ENCODE measurements at regions not wholly inside any gene's neighbourhood (a gene's known extent, or its start where the extent isn't known, plus 50 kb on each side); places are given as distances from the start of the nearest gene placed in this dataset.
"Not testable (repeated sequence)": the region's sequence is repeated elsewhere in the genome, so short reads cannot be mapped to it uniquely, and the experiment has no call there.

- no peak for TF ChIP-seq ZBTB33 (IDR thresholded peaks at IDR 0.05)
- no peak for TF ChIP-seq FOXA1 (IDR thresholded peaks at IDR 0.05)
- TF ChIP-seq HNF4G (IDR thresholded peaks at IDR 0.05) = no peak
- no peak for TF ChIP-seq CTCF (IDR thresholded peaks at IDR 0.05; ENCODE audit: low read depth, low read length, missing input control)
- no peak for TF ChIP-seq ATF3 (IDR thresholded peaks at IDR 0.05)
- no peak for TF ChIP-seq GABPA (IDR thresholded peaks at IDR 0.05 in 1 of 2, conservative IDR thresholded peaks at IDR 0.05 in 1 of 2)
Observed at GRCh38 chr1:29999595-29999994, 723.8 kb downstream of the MATN1 start (continued).

- no peak for TF ChIP-seq NR2F2 (IDR thresholded peaks at IDR 0.05)
- TF ChIP-seq HNF4G (IDR thresholded peaks at IDR 0.05) = no peak
- TF ChIP-seq EGR1 (IDR thresholded peaks at IDR 0.05; ENCODE audit: low read depth in 2 of 2) = no peak
- TF ChIP-seq ZBTB33 (IDR thresholded peaks at IDR 0.05) = no peak
- no peak for TF ChIP-seq FOXA2 (IDR thresholded peaks at IDR 0.05)
- TF ChIP-seq YY1 (IDR thresholded peaks at IDR 0.05) = no peak
- no peak for TF ChIP-seq REST (IDR thresholded peaks at IDR 0.05)
- no peak for TF ChIP-seq RAD21 (IDR thresholded peaks at IDR 0.05)
- no peak for TF ChIP-seq ATF3 (IDR thresholded peaks at IDR 0.05)
- no peak for TF ChIP-seq SP1 (IDR thresholded peaks at IDR 0.05)
- TF ChIP-seq RXRA (IDR thresholded peaks at IDR 0.05) = no peak
- no peak for TF ChIP-seq JUND (IDR thresholded peaks at IDR 0.05)
- TF ChIP-seq TAF1 (conservative IDR thresholded peaks at IDR 0.05) = no peak
- TF ChIP-seq FOXA1 (IDR thresholded peaks at IDR 0.05) = no peak
- no peak for TF ChIP-seq GABPA (IDR thresholded peaks at IDR 0.05 in 1 of 2, conservative IDR thresholded peaks at IDR 0.05 in 1 of 2)
- TF ChIP-seq MAX (IDR thresholded peaks at IDR 0.05) = no peak
- TF ChIP-seq HNF4A (conservative IDR thresholded peaks at IDR 0.05) = no peak
- no peak for TF ChIP-seq CTCF (IDR thresholded peaks at IDR 0.05; ENCODE audit: low read depth, low read length, missing input control)
- WGBS = 81% methylated on average over 4 of the region's 4 CpGs
- no peak overlapping the region for H3K4me3 ChIP-seq (ENCODE audit: low read depth in 1 of 3, low read length in 3 of 3)
- no peak overlapping the region for H3K9ac ChIP-seq (ENCODE audit: low read depth in 1 of 2, low read length in 2 of 2)
- H3K4me1 ChIP-seq (ENCODE audit: control insufficient read depth in 4 of 4, insufficient read depth in 4 of 4, low read length in 3 of 4) = no peaks in the 10 kb centered on the region
- no peaks in the 10 kb centered on the region for H3K9me3 ChIP-seq (ENCODE audit: control insufficient read depth in 4 of 4, low read length in 3 of 4)
- H3K36me3 ChIP-seq (ENCODE audit: control insufficient read depth in 4 of 4, insufficient read depth in 3 of 4, low read depth in 1 of 4, low read length in 3 of 4) = no peaks in the 10 kb centered on the region
- H3K27ac ChIP-seq (ENCODE audit: low read depth in 1 of 2, low read length in 2 of 2) = no peak overlapping the region
- DNase-seq (ENCODE audit: low spot score) = no peak
- H3K27me3 ChIP-seq (ENCODE audit: control insufficient read depth in 4 of 4, insufficient read depth in 4 of 4, low read length in 3 of 4) = no peaks in the 10 kb centered on the region
Observed at GRCh38 chr1:29998686-29999085, 724.7 kb downstream of the MATN1 start.

GRCh38 chr1:29997818-29998217, 725.6 kb downstream of the MATN1 start:
- not testable (repeated sequence) for H3K27me3 ChIP-seq (ENCODE audit: control insufficient read depth in 4 of 4, insufficient read depth in 4 of 4, low read length in 3 of 4); H3K36me3 ChIP-seq (ENCODE audit: control insufficient read depth in 4 of 4, insufficient read depth in 3 of 4, low read depth in 1 of 4, low read length in 3 of 4); H3K27ac ChIP-seq (ENCODE audit: low read depth in 1 of 2, low read length in 2 of 2); H3K9me3 ChIP-seq (ENCODE audit: control insufficient read depth in 4 of 4, low read length in 3 of 4); H3K4me3 ChIP-seq (ENCODE audit: low read depth in 1 of 3, low read length in 3 of 3); DNase-seq (ENCODE audit: low spot score); H3K4me1 ChIP-seq (ENCODE audit: control insufficient read depth in 4 of 4, insufficient read depth in 4 of 4, low read length in 3 of 4); H3K9ac ChIP-seq (ENCODE audit: low read depth in 1 of 2, low read length in 2 of 2)
- 84% methylated on average over 1 of the region's 3 CpGs for WGBS
